CD14-positive monocyte (primary cell): ENCODE measurements at regions not wholly inside any gene's neighbourhood (a gene's known extent, or its start where the extent isn't known, plus 50 kb on each side); places are given as distances from the start of the nearest gene placed in this dataset.

Source experiments
- DNase-seq, 3 donors: peaks; one replicate each; pipeline ENCODE4 v3.0.0-alpha.2; 2011 to 2022
- H2AFZ ChIP-seq: 2 replicates; pipeline ENCODE4 v1.6.0; 2012; ENCODE audit warnings: mild to moderate bottlenecking, low read depth, low read length, inconsistent platforms; ENCODE audit not compliant: insufficient read depth, poor library complexity, severe bottlenecking
- H3K27ac ChIP-seq, 2 donors: 1 replicate in 1 of 2; 2 replicates in 1 of 2; pipeline ENCODE4 v1.5.1; 2012 to 2013; ENCODE audit warnings: low read length in 2 of 2, control low read depth in 1 of 2, inconsistent platforms in 1 of 2, low read depth in 1 of 2, mild to moderate bottlenecking in 1 of 2
- H3K27me3 ChIP-seq, 2 donors: one replicate each; pipeline versions ENCODE4 v1.6.0 to v1.6.1; 2011 to 2013; ENCODE audit warnings: low read length in 2 of 2; ENCODE audit not compliant: control insufficient read depth in 2 of 2, insufficient read depth in 2 of 2
- H3K36me3 ChIP-seq, 2 donors: replicated peaks in 1 of 2; 1 replicate in 1 of 2; 2 replicates in 1 of 2; pipeline versions ENCODE4 v1.5.1 to v1.6.1; 2012 to 2013; ENCODE audit warnings: low read length in 2 of 2, control low read depth in 1 of 2, inconsistent platforms in 1 of 2, mild to moderate bottlenecking in 1 of 2; ENCODE audit not compliant: insufficient read depth in 2 of 2, control insufficient read depth in 1 of 2
- H3K4me1 ChIP-seq, 2 donors: 1 replicate in 1 of 2; 2 replicates in 1 of 2; pipeline versions ENCODE4 v1.5.1 to v1.6.1; 2012 to 2013; ENCODE audit warnings: low read length in 2 of 2, control low read depth in 1 of 2, inconsistent platforms in 1 of 2, mild to moderate bottlenecking in 1 of 2, moderate library complexity in 1 of 2; ENCODE audit not compliant: insufficient read depth in 2 of 2, control insufficient read depth in 1 of 2
- H3K4me2 ChIP-seq: replicated peaks from 2 replicates; pipeline ENCODE3; 2012; ENCODE audit warnings: low read length, moderate library complexity, mild to moderate bottlenecking; ENCODE audit not compliant: poor library complexity, severe bottlenecking; ENCODE audit errors: extremely low read depth
- H3K4me3 ChIP-seq, 3 experiments: fragments of 200-600 bp in 1 of 3; sonication (generic) in 1 of 3; replicated peaks in 1 of 3; 1 replicate in 2 of 3; 2 replicates in 1 of 3; pipeline ENCODE4 v1.5.1; 2011 to 2013; ENCODE audit warnings: low read length in 3 of 3, mild to moderate bottlenecking in 3 of 3, control low read depth in 2 of 3, low read depth in 2 of 3, inconsistent platforms in 1 of 3, moderate library complexity in 1 of 3
- H3K79me2 ChIP-seq: 2 replicates; pipeline ENCODE4 v1.6.0; 2012; ENCODE audit warnings: mild to moderate bottlenecking, control low read depth, inconsistent platforms, low read length, moderate library complexity; ENCODE audit not compliant: insufficient read depth
- H3K9ac ChIP-seq: 2 replicates; pipeline ENCODE4 v1.6.0; 2017; ENCODE audit warnings: low read length, mild to moderate bottlenecking; ENCODE audit not compliant: insufficient read depth, poor library complexity, severe bottlenecking
- H3K9me3 ChIP-seq, 2 donors: replicated peaks in 1 of 2; 1 replicate in 1 of 2; 2 replicates in 1 of 2; pipeline versions ENCODE4 v1.5.1 to v1.6.1; 2012 to 2013; ENCODE audit warnings: low read length in 2 of 2, control low read depth in 1 of 2; ENCODE audit not compliant: control insufficient read depth in 1 of 2, insufficient read depth in 1 of 2
- H4K20me1 ChIP-seq: 2 replicates; pipeline ENCODE4 v1.6.0; 2012; ENCODE audit warnings: mild to moderate bottlenecking, low read length, control low read depth, moderate library complexity; ENCODE audit not compliant: insufficient read depth
- H3K27ac Mint-ChIP-seq, 7 donors: one replicate each; pipeline ENCODE4 v1.8.0; 2020; ENCODE audit warnings: mild to moderate bottlenecking in 7 of 7, mixed read lengths in 7 of 7, moderate library complexity in 6 of 7, inconsistent platforms in 2 of 7
- H3K27me3 Mint-ChIP-seq, 3 donors: one replicate each; pipeline ENCODE4 v1.8.0; 2021 to 2022; ENCODE audit warnings: low read depth in 3 of 3, mild to moderate bottlenecking in 3 of 3, mixed read lengths in 3 of 3, moderate library complexity in 3 of 3, inconsistent platforms in 1 of 3
- H3K36me3 Mint-ChIP-seq, 2 donors: one replicate each; pipeline ENCODE4 v1.8.0; 2020; ENCODE audit warnings: mixed read lengths in 2 of 2, inconsistent platforms in 1 of 2, mild to moderate bottlenecking in 1 of 2
- H3K4me1 Mint-ChIP-seq: one replicate; pipeline ENCODE4 v1.8.0; 2020; ENCODE audit warnings: mild to moderate bottlenecking, mixed read lengths
- H3K4me3 Mint-ChIP-seq, 2 donors: one replicate each; pipeline ENCODE4 v1.8.0; 2020; ENCODE audit warnings: mild to moderate bottlenecking in 2 of 2, mixed read lengths in 2 of 2, moderate library complexity in 1 of 2
- H3K9me3 Mint-ChIP-seq, 7 donors: one replicate each; pipeline ENCODE4 v1.8.0; 2020 to 2022; ENCODE audit warnings: mixed read lengths in 7 of 7, mild to moderate bottlenecking in 6 of 7, moderate library complexity in 6 of 7, inconsistent platforms in 2 of 7
- CTCF ChIP-seq: fragments of 200-600 bp; IDR thresholded peaks from one replicate; pipeline ENCODE4 v1.8.0; 2022; ENCODE audit warnings: antibody characterized with exemption, mild to moderate bottlenecking
- whole genome bisulfite sequencing: methylation state at CpG from one replicate; pipeline ENCODE4 v1.1.5; 2013; ENCODE audit warnings: missing lambda C conversion rate; ENCODE audit not compliant: insufficient coverage; 5-methylcytosine and 5-hydroxymethylcytosine counted together
- intact Hi-C, 2 donors: fragments of 100-400 bp; cut with micrococcal nuclease; formaldehyde crosslinking; loops; one replicate each; pipeline versions ENCODE4 v1.15.0 to v1.15.1; 2023

DNA sequence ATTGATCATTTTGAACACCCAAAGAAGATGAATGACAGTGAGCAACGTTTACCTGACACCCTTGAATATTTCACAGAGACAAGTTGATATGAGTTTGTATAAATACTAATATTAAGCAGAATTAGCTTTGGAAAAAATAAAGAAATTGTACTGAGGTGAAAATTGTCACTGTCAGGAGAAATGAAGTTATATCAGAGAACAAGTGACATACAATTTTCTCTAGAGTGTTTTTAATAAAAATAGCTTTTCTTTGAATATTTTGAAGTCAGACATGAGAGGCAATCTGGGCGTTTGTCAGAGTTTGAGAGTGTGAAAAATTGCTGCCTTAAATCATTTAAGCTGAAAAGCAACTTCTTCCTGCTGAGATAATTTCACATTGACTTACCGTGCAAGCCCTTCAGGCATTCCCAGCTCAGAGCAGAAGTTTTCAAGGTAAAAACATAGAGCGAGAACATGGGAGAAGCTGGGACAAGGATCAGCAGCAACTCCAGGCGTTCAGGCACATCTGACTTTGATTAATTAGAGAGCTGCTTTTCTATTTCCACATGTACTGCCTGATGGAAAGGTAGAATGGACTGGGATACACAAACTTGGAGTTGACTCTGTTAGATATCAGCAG, 535.9 kb downstream of the TFEC start:
- no peaks in the 10 kb centered on the region for H3K79me2 ChIP-seq
- 90% methylated on average over 2 of the region's 5 CpGs for WGBS
- Mint-ChIP-seq H3K4me3 (no peak overlapping the region), H3K9me3 (peaks cover 0 to 5% (median 0%) of the 10 kb centered on the region in 7 donors), H3K36me3 (no peaks in the 10 kb centered on the region), H3K27ac (no peak overlapping the region), H3K27me3 (peaks cover 0 to 4% (median 2%) of the 10 kb centered on the region in 3 donors), H3K4me1 (peaks cover 13% of the 10 kb centered on the region)
- intact Hi-C loops: no loop called here
- no peak overlapping the region for H2AFZ ChIP-seq
- H3K4me1 ChIP-seq: peaks cover 3 to 10% of the 10 kb centered on the region in 2 donors
- no peak overlapping the region for H3K9ac ChIP-seq
- H3K27me3 ChIP-seq: peaks cover 0 to 6% of the 10 kb centered on the region in 2 donors
- no peak overlapping the region for H3K4me2 ChIP-seq
- H3K36me3 ChIP-seq: no peaks in the 10 kb centered on the region
- H3K4me3 ChIP-seq: no peak overlapping the region
- no peaks in the 10 kb centered on the region for H4K20me1 ChIP-seq
- no peak for DNase-seq
- no peaks in the 10 kb centered on the region for H3K9me3 ChIP-seq
- H3K27ac ChIP-seq: no peak overlapping the region
- no peak for TF ChIP-seq CTCF

- Mint-ChIP-seq H3K4me1 (peaks cover 13% of the 10 kb centered on the region), H3K27ac (no peak overlapping the region), H3K9me3 (peaks cover 0 to 4% (median 0%) of the 10 kb centered on the region in 7 donors), H3K27me3 (peaks cover 0 to 4% (median 2%) of the 10 kb centered on the region in 3 donors), H3K4me3 (no peak overlapping the region), H3K36me3 (no peaks in the 10 kb centered on the region)
- no peak overlapping the region for H3K9ac ChIP-seq
- H3K4me3 ChIP-seq: no peak overlapping the region
- H4K20me1 ChIP-seq: no peaks in the 10 kb centered on the region
- no peak for TF ChIP-seq CTCF
- H3K4me1 ChIP-seq: peaks cover 3 to 10% of the 10 kb centered on the region in 2 donors
- WGBS: no CpG with 5 or more reads among the region's 3 CpGs
- DNase-seq: no peak
- no peaks in the 10 kb centered on the region for H3K9me3 ChIP-seq
- peaks cover 0 to 6% of the 10 kb centered on the region in 2 donors for H3K27me3 ChIP-seq
- H3K79me2 ChIP-seq: no peaks in the 10 kb centered on the region
- H3K36me3 ChIP-seq: no peaks in the 10 kb centered on the region
- H2AFZ ChIP-seq: no peak overlapping the region
- intact Hi-C loops: no loop called here
- no peak overlapping the region for H3K4me2 ChIP-seq
- H3K27ac ChIP-seq: no peak overlapping the region
Measured at GRCh38 chr7:115493381-115493780, 537.2 kb downstream of the TFEC start.
